Fibroblast of lung (primary cell): ENCODE measurements at regions not wholly inside any gene's neighbourhood (a gene's known extent, or its start where the extent isn't known, plus 50 kb on each side); places are given as distances from the start of the nearest gene placed in this dataset.

Experiments
- EZH2 ChIP-seq: IDR thresholded peaks from 2 replicates; pipeline ENCODE4 v1.5.1; 2012; ENCODE audit warnings: low read length, control low read depth, mild to moderate bottlenecking; ENCODE audit errors: missing control alignments
- TF ChIP-seq, protein P1 (sequence below), 2 donors: IDR thresholded peaks in 1 of 2; conservative IDR thresholded peaks in 1 of 2; 1 replicate in 1 of 2; 2 replicates in 1 of 2; pipeline ENCODE4 v1.5.1; 2011 to 2012; ENCODE audit warnings: low read length in 2 of 2, control low read depth in 1 of 2, inconsistent platforms in 1 of 2, low read depth in 1 of 2, mild to moderate bottlenecking in 1 of 2

GRCh38 chr3:107308716-107309115, 68.5 kb upstream of the CCDC54 start:
- no peak for TF ChIP-seq EZH2
- TF ChIP-seq, protein P1, sequence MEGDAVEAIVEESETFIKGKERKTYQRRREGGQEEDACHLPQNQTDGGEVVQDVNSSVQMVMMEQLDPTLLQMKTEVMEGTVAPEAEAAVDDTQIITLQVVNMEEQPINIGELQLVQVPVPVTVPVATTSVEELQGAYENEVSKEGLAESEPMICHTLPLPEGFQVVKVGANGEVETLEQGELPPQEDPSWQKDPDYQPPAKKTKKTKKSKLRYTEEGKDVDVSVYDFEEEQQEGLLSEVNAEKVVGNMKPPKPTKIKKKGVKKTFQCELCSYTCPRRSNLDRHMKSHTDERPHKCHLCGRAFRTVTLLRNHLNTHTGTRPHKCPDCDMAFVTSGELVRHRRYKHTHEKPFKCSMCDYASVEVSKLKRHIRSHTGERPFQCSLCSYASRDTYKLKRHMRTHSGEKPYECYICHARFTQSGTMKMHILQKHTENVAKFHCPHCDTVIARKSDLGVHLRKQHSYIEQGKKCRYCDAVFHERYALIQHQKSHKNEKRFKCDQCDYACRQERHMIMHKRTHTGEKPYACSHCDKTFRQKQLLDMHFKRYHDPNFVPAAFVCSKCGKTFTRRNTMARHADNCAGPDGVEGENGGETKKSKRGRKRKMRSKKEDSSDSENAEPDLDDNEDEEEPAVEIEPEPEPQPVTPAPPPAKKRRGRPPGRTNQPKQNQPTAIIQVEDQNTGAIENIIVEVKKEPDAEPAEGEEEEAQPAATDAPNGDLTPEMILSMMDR (conservative IDR thresholded peaks at IDR 0.05 in 1 of 2, IDR thresholded peaks at IDR 0.05 in 1 of 2; ENCODE audit: low read depth in 1 of 2, low read length in 2 of 2): no peak
